ENCODE measurements at regions not wholly inside any gene's neighbourhood (a gene's known extent, or its start where the extent isn't known, plus 50 kb on each side); places are given as distances from the start of the nearest gene placed in this dataset.

DNA sequence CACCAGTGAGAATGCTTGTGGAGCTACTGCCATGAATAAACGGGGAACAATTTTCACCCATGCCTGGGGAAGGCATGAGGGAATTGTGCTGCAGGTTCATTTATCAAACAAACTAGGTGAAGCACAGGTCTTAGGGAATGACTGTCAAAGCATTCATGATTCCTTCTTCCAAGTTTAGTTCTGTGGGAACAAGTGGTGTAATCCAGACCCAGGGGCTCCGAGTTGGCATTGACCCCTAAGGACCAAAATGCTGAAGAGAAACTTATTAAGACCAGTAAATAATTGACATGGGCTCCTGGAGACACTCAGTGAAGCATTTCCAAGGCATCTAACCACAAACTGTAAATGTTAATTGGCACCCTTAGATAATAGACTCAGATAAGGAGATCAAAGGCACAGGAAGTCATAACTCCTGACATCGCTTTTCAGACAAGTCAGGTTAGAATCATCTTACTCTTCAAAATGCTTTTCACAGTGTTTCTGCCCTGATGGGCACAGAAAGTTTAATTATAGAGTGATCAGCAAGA, 96.9 kb downstream of the SPP2 start:
- TF ChIP-seq, protein P1, sequence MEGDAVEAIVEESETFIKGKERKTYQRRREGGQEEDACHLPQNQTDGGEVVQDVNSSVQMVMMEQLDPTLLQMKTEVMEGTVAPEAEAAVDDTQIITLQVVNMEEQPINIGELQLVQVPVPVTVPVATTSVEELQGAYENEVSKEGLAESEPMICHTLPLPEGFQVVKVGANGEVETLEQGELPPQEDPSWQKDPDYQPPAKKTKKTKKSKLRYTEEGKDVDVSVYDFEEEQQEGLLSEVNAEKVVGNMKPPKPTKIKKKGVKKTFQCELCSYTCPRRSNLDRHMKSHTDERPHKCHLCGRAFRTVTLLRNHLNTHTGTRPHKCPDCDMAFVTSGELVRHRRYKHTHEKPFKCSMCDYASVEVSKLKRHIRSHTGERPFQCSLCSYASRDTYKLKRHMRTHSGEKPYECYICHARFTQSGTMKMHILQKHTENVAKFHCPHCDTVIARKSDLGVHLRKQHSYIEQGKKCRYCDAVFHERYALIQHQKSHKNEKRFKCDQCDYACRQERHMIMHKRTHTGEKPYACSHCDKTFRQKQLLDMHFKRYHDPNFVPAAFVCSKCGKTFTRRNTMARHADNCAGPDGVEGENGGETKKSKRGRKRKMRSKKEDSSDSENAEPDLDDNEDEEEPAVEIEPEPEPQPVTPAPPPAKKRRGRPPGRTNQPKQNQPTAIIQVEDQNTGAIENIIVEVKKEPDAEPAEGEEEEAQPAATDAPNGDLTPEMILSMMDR (IDR thresholded peaks at IDR 0.05; ENCODE audit: low read depth, low read length), result no peak

DNA sequence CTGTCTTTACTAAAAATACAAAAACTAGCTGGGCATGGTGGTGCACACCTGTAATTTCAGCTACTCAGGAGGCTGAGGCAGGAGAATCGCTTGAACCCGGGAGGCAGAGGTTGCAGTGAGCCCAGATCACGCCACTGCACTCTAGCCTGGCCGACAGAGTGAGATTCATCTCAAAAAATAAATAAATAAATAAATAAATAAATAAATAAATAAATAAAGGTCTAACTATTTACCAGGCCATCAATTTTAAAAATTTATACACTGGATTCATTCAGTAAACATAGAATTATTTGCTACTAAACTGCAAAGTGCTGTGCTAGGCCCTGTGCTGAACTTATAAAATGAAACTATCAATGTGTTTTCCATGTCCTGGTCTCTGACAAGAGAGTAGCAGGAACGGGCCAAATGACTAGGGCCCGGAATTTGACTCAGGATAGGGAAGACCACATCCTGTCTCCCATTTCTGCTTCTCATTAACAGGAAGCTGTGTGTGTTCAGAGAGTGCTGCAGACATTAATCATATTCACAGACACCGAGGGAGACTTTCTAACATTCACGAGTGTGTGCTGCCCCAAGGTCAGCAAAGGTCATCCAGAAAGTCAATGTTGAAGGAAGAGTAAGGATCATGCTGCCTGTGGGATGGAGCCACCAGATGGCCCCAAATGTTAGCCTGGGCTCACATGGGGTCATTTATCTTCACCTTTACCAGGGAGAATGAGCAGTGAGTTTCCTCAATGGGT, 95.8 kb downstream of the SPP2 start:
- TF ChIP-seq, protein P1 (IDR thresholded peaks at IDR 0.05; ENCODE audit: low read depth, low read length), result no peak
- no peak overlapping the region for H3K4me3 ChIP-seq (ENCODE audit: low read depth, low read length)

More for the DNA sequence above, 96.9 kb downstream of the SPP2 start:
- H3K4me3 ChIP-seq (ENCODE audit: low read depth, low read length), result no peak overlapping the region

DNA sequence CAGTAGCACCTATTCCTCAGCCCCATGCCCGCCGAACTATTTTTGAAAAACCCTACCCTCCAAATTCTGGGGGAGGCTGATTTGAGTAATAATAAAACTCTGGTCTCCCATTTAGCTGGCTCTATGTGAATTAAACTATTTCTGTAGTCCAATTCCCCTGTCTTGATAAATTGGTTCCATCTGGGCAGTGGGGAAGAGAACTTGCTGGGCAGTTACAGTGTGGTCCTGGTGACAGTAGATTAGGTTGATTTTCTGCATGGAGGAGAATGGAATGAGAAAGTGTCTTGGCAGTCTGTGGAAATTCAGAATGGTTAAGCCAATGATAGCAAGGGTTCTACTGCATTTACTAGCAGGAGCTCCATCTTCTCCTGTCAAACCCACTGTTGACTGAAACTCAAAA, 95.0 kb downstream of the SPP2 start:
- H3K4me3 ChIP-seq (ENCODE audit: low read depth, low read length), result no peak overlapping the region
- TF ChIP-seq, protein P1 (IDR thresholded peaks at IDR 0.05; ENCODE audit: low read depth, low read length), result no peak

DNA sequence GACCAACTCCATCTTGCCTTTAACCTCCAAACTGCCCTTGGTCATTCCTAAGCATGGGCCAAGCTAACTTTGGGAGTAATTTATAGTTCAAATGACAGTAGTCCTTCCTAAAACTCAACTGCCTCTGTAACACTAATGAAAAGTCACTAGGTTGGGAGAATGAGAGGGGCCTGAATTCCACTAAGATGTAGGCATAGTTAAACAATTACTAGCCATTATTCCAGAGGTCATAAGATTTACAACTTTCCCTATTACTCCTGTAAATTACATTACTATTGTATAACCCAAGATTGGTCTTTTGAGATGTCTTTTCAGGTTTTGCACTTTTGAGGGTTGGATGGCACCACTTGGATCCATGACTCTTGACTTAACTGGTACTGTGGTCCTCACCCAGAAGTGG, 94.6 kb downstream of the SPP2 start:
- H3K4me3 ChIP-seq (ENCODE audit: low read depth, low read length), result no peak overlapping the region
- TF ChIP-seq, protein P1 (IDR thresholded peaks at IDR 0.05; ENCODE audit: low read depth, low read length), result no peak

DNA sequence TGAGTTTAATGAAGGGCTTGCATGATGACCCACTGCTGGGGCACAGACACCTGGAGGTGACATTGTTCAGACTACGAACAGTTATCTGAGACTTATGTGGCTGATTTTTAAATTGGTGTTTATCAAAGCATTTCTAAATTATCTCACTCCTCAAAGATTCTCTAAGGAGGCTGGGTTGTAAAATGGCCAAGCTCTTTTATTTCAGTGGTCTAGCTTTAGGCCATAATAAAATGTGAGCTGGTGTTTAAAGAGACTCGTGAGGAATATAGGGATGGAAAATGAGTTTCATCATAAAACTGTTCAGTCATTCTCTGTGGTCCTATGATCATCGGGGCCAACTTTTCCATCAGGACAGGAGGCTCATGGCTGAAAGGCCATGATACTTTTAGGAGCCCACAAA, 93.4 kb downstream of the SPP2 start:
- H3K4me3 ChIP-seq (ENCODE audit: low read depth, low read length), result no peak overlapping the region
- TF ChIP-seq, protein P1 (IDR thresholded peaks at IDR 0.05; ENCODE audit: low read depth, low read length), result no peak

DNA sequence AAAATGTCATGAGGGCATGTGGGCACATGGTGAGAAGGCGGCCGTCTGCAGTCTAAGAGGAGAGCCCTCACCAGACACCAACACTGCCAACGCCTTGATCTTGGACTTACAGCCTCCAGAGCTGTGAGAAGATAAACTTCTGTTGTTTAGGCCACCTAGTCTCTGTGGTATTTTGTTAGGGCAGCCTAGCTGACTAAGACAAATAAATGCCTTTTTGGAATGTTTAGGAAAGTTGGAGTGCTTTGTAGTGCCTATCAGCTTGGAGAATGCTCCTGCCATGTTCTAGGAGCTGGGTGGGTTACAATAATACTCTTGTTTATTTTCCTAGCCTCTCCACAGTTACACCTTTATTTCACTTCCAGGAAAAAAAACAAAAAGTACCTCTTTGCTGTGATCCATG, 92.0 kb downstream of the SPP2 start:
- TF ChIP-seq, protein P1 (IDR thresholded peaks at IDR 0.05; ENCODE audit: low read depth, low read length), result no peak

DNA sequence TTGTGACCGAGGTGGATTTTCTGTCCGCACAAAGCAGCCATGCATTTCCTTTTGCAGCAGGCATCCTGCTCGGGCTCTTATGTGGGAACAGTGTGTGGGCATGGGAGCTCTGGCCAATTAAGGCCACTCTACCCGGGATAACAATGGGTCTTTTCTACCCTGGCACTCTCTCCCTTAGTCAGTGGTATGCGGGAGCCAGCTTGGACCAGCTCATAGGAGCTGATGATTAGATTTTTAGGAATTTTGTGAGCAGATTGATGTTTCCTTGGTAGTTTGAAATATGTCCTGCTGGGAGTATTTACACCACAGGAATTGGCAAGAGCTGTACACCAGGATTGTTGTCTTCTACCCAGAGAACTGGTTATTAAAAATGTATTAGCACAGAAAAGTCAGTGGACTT, 89.3 kb downstream of the SPP2 start:
- TF ChIP-seq, protein P1 (IDR thresholded peaks at IDR 0.05; ENCODE audit: low read depth, low read length), result no peak
- no peak overlapping the region for H3K4me3 ChIP-seq (ENCODE audit: low read depth, low read length)

More for the DNA sequence above, 92.0 kb downstream of the SPP2 start:
- no peak overlapping the region for H3K4me3 ChIP-seq (ENCODE audit: low read depth, low read length)

Data from WI38 (cell line).